Activated CD8-positive, alpha-beta T cell treated with anti-CD3 and anti-CD28 coated beads, Interleukin-2, amount 10 ng/mL, durations not matched to agents 7 days and 5 days (primary cell): ENCODE measurements at regions not wholly inside any gene's neighbourhood (a gene's known extent, or its start where the extent isn't known, plus 50 kb on each side); places are given as distances from the start of the nearest gene placed in this dataset.
"Not testable (repeated sequence)": the region's sequence is repeated elsewhere in the genome, so short reads cannot be mapped to it uniquely, and the experiment has no call there.

ENCODE experiments used
- ATAC-seq: fragments of 150-1000 bp; cut with Tn5 transposase; one replicate; pipeline ENCODE4 v1.10.0; 2021; ENCODE audit warnings: moderate library complexity
- CTCF ChIA-PET: fragments of 350-600 bp; sonication (Branson Sonifier 250); formaldehyde crosslinking; loops from one replicate; lab custom pipeline; 2021; ENCODE audit warnings: antibody characterized with exemption; lab: Charles Lee
- POLR2A ChIA-PET: fragments of 350-600 bp; sonication (Branson Sonifier 250); formaldehyde crosslinking; loops from one replicate; lab custom pipeline; 2021; ENCODE audit warnings: antibody characterized with exemption; lab: Charles Lee
- DNase-seq: peaks from one replicate; pipeline ENCODE4 v3.0.0-alpha.2; 2020
- H3K27ac Mint-ChIP-seq: one replicate; pipeline ENCODE4 v1.8.0; 2021; ENCODE audit warnings: mild to moderate bottlenecking, mixed read lengths
- H3K27me3 Mint-ChIP-seq: one replicate; pipeline ENCODE4 v1.8.0; 2021; ENCODE audit warnings: low read depth, mixed read lengths
- H3K36me3 Mint-ChIP-seq: one replicate; pipeline ENCODE4 v1.8.0; 2021; ENCODE audit warnings: low read depth, mixed read lengths
- H3K4me1 Mint-ChIP-seq: one replicate; pipeline ENCODE4 v1.8.0; 2021; ENCODE audit warnings: low read depth, mixed read lengths
- H3K4me3 Mint-ChIP-seq: one replicate; pipeline ENCODE4 v1.8.0; 2021; ENCODE audit warnings: mild to moderate bottlenecking, mixed read lengths
- H3K9me3 Mint-ChIP-seq: one replicate; pipeline ENCODE4 v1.8.0; 2022; ENCODE audit warnings: mixed read lengths; ENCODE audit not compliant: insufficient read depth

DNA sequence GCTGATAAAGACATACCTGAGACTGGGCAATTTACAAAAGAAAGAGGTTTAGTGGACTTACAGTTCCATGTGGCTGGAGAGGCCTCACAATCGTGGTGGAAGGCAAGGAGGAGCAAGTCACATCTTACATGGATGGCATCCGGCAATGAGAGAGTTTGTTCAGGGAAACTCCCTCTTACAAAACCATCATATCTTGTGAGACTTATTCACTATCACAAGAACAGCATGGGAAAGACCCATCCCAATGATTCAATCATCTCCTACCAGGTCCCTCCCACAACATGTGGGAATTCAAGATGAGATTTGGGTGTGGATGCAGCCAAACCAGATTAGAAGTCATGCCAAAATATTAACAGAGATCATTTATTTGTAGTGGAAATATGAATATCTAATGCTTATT, 388.4 kb downstream of the MDFIC start:
- H3K4me1 Mint-ChIP-seq, H3K27me3 Mint-ChIP-seq, H3K9me3 Mint-ChIP-seq, DNase-seq, CTCF ChIA-PET, POLR2A ChIA-PET, ATAC-seq, H3K4me3 Mint-ChIP-seq, H3K36me3 Mint-ChIP-seq, H3K27ac Mint-ChIP-seq: not testable (repeated sequence)

DNA sequence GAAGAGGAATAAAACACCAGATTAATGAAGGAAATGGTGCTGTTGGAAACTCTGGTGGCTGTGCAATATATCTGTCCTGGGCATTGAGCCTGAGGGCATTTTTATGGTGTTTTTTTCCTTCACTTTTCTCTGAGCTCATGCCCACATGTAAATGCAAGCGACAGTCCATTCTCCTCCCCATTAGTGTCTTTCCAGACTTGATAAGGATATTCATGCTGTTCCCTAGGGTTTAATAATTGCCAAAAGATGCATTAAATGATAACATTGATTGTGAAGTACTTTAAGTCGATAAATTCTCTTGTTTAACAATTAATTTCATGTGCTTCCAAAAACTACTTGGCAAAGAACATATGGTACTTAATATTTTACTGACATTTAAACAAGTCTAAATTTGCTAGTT, 384.7 kb downstream of the MDFIC start:
- POLR2A ChIA-PET: no interaction called here

DNA sequence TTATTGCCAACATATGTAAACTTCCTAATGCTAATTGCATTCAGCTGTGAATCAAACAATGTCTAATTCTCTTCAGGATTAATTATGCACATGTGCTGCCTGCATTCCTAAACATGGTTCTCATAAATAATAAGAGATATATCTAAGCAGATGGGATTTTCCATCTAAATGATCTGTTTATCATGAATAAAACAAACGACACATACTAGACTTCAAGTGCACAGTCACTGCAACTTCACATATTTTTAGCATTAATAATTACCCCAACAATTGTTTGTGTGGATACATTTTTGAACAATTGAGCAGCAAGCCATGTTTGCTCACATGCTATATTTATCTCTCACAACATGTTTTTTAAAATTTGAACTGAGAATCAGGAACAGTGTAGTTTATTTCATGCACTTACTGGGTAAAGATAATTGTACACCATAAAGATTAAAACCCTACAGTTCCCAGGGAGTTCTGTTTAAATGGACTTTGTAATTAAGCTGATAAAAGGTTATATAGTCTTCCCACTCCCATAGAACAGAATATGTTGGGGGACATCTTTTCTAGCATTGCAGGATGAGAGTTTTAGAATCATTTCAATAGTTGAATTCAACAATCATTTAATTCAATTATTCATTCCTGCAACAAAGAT, 378.5 kb downstream of the MDFIC start:
- Mint-ChIP-seq H3K4me1 (no peaks in the 10 kb centered on the region), H3K4me3 (no peak overlapping the region), H3K27me3 (no peaks in the 10 kb centered on the region), H3K36me3 (no peaks in the 10 kb centered on the region), H3K27ac (no peak overlapping the region), H3K9me3 (no peaks in the 10 kb centered on the region)
- ATAC-seq (no peak), DNase-seq (no peak)
- POLR2A ChIA-PET: no interaction called here
- CTCF ChIA-PET: no interaction called here

More for the DNA sequence above, 384.7 kb downstream of the MDFIC start:
- no peak overlapping the region for H3K4me3 Mint-ChIP-seq
- H3K36me3 Mint-ChIP-seq: no peaks in the 10 kb centered on the region
- ATAC-seq (no peak), DNase-seq (no peak)
- no peaks in the 10 kb centered on the region for H3K4me1 Mint-ChIP-seq
- no peaks in the 10 kb centered on the region for H3K9me3 Mint-ChIP-seq
- no peak overlapping the region for H3K27ac Mint-ChIP-seq
- no peaks in the 10 kb centered on the region for H3K27me3 Mint-ChIP-seq
- CTCF ChIA-PET: no interaction called here

DNA sequence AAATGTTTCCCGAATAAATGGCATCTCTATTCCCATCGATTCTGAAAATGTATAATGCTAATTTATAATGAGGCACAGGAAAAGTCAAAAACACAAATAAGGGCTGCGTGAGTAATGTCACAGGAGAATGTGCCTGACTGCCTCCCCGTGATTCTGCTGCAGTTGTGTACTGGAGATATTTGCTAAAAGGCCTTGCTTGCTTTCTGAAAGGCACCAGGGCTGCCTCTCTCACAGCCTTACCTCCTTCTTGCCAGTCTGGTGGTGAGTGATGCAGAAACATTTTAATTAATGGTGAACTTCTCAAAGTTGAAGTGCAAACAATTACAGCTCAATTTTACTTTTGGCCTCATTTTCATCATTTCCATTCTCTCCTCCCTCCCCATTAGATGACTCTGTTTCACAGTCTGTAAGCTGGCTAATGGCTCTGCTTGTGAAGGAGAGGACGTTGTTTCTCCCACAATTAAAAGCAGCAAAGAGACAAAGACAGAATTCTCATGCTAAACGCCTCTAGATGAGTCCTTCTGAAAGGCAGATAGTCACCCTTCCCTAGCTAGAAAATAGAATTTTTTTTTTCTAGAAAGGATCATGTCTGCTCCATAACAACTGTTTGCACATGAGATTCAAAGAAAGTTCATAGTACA, 377.6 kb downstream of the MDFIC start:
- ChIA-PET CTCF (no interaction called here), POLR2A (no interaction called here)
- Mint-ChIP-seq H3K9me3 (no peaks in the 10 kb centered on the region), H3K4me1 (no peaks in the 10 kb centered on the region), H3K4me3 (no peak overlapping the region), H3K27me3 (no peaks in the 10 kb centered on the region), H3K36me3 (no peaks in the 10 kb centered on the region), H3K27ac (no peak overlapping the region)
- ATAC-seq (no peak), DNase-seq (no peak)

DNA sequence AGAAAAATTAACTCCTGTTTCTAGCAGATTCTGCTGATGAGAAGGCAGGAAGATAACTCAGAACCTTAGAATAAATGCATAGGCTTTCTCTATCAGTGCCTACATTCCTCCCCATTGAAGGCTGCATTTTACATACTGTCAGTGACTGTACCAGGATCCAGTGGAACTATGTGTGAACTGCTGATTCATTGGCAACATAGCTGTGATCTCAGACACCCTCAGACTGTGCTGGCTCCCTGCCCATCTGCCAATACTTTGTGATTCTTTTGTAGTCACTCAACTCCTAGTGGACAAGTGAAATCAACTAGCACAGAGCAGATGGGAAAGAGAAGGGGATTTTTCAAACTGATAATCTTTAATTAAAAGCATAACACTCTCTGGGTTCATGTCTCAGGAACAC, 375.8 kb downstream of the MDFIC start:
- no peaks in the 10 kb centered on the region for H3K36me3 Mint-ChIP-seq
- ATAC-seq: no peak
- no peaks in the 10 kb centered on the region for H3K27me3 Mint-ChIP-seq
- H3K4me1 Mint-ChIP-seq: no peaks in the 10 kb centered on the region
- CTCF ChIA-PET: no interaction called here
- H3K4me3 Mint-ChIP-seq: no peak overlapping the region
- no peaks in the 10 kb centered on the region for H3K9me3 Mint-ChIP-seq
- POLR2A ChIA-PET: no interaction called here
- no peak for DNase-seq
- no peak overlapping the region for H3K27ac Mint-ChIP-seq

DNA sequence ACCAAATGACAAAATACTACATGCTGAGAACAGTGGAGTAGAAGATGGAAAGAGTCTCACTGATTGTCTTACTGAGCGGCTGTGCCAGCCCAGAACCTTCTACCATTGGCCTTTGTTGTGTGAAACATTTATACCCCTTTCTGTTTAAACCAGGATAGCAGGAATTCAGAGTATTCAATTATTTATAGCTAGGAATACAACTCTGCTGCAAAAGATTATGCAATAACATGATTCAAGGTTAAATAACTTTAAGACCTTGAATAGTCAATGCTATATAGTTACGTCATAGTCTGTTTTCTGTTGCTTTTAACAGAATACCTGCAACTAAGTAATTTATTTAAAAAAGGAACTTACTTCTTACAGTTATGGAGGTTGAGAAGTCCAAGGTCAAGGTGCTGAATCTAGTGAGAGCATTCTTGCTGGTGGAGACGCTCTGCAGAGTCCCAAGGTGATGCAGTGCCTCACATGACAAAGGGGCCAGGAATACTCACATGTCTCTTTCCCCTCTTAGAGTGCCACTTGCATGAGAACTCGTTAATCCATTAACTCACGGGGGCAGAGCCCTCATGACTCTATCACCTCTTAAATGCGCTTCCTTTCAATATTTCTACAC, 371.8 kb downstream of the MDFIC start:
- Mint-ChIP-seq H3K27me3 (peaks cover 2% of the 10 kb centered on the region), H3K4me3 (no peak overlapping the region), H3K9me3 (no peaks in the 10 kb centered on the region), H3K4me1 (no peaks in the 10 kb centered on the region), H3K36me3 (no peaks in the 10 kb centered on the region), H3K27ac (no peak overlapping the region)
- ChIA-PET CTCF (no interaction called here), POLR2A (no interaction called here)
- DNase-seq: no peak
- ATAC-seq: no peak

DNA sequence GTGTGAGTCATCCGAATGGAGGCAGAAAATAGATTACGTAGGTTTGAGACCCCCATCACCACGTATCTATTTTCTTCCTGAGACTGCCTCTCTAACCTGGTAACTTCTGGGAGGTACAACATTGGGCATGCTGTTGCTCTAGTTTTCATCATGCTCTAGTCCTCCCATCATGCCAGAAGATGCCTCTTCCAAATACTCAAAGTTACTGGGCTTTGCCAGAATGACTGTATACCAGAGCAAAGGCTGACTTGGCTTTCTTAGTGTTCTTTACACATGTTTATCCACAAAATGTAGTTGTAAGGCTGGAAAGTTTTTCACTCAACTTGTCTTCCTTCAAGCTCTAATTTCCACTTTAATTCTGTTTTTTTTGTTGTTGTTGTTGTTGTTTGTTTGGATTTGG, 370.5 kb downstream of the MDFIC start:
- ATAC-seq (no peak), DNase-seq (no peak)
- Mint-ChIP-seq H3K4me3 (no peak overlapping the region), H3K4me1 (no peaks in the 10 kb centered on the region), H3K36me3 (no peaks in the 10 kb centered on the region), H3K27me3 (peaks cover 2% of the 10 kb centered on the region), H3K9me3 (no peaks in the 10 kb centered on the region), H3K27ac (no peak overlapping the region)
- POLR2A ChIA-PET: no interaction called here
- CTCF ChIA-PET: no interaction called here

DNA sequence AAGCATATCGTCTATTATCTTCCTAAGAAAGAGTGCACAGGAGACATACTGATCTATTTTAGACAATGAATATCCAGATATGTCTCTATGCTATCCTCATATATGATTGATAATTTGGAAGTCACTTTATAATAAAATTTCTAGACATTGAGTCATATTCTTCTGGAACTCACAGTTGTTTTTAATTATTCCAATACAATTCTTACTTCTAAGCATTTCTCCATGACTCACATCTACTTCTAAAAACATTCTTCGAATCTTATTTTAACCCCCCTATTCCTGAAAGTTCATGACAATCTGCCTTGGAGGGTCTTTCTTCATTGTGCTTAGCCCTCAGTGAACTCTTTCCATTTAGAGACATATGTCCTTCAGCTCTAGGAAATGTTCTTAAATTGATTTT, 368.1 kb downstream of the MDFIC start:
- POLR2A ChIA-PET: no interaction called here
- no peak overlapping the region for H3K27ac Mint-ChIP-seq

DNA sequence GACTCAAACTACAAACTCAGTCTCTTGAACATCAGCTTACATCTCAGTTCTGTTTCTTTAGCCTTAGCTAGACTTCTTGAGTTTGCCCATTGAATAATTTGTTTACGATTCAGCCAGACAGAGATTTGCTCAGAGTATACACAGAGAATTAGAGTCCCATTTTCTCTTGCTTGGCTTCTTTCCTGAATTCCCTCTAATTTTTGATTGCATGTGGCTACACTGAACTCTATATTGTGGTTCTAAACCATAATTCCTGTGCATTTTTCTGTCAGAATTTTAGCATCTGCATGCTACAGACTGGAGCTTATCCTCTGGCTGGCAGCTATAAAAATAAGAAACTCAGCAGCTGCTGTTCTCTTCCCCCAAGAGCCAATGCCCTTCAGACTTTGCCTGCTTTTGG, 354.9 kb downstream of the MDFIC start:
- Mint-ChIP-seq H3K27ac (no peak overlapping the region), H3K4me3 (no peak overlapping the region), H3K27me3 (peaks cover 2% of the 10 kb centered on the region), H3K36me3 (no peaks in the 10 kb centered on the region), H3K4me1 (no peaks in the 10 kb centered on the region), H3K9me3 (no peaks in the 10 kb centered on the region)
- no peak for DNase-seq
- ChIA-PET POLR2A (no interaction called here), CTCF (no interaction called here)
- ATAC-seq: no peak

More for the DNA sequence above, 368.1 kb downstream of the MDFIC start:
- Mint-ChIP-seq H3K4me3 (no peak overlapping the region), H3K4me1 (no peaks in the 10 kb centered on the region), H3K9me3 (no peaks in the 10 kb centered on the region), H3K27me3 (peaks cover 7% of the 10 kb centered on the region), H3K36me3 (no peaks in the 10 kb centered on the region)
- no peak for DNase-seq
- CTCF ChIA-PET: no interaction called here
- no peak for ATAC-seq

DNA sequence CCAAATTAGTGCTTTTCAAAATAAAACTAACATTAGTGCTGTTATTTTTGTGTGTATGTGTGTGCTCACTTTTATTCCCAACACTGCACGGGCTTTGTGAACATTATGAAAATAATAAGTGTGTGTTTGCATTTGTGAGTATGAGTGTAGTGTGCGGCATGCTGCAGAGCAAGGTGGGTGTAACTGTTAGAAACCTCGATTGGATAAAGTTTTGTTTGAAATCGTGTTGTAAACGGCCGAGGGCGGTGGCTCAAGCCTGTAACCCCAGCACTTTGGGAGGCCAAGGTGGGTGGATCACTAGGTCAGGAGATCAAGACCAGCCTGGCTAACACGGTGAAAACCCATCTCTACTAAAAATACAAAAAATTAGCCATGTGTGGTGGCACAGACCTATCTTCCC, 352.0 kb downstream of the MDFIC start:
- DNase-seq, POLR2A ChIA-PET, H3K4me3 Mint-ChIP-seq, H3K4me1 Mint-ChIP-seq, CTCF ChIA-PET, ATAC-seq, H3K27ac Mint-ChIP-seq, H3K36me3 Mint-ChIP-seq, H3K27me3 Mint-ChIP-seq, H3K9me3 Mint-ChIP-seq: not testable (repeated sequence)

DNA sequence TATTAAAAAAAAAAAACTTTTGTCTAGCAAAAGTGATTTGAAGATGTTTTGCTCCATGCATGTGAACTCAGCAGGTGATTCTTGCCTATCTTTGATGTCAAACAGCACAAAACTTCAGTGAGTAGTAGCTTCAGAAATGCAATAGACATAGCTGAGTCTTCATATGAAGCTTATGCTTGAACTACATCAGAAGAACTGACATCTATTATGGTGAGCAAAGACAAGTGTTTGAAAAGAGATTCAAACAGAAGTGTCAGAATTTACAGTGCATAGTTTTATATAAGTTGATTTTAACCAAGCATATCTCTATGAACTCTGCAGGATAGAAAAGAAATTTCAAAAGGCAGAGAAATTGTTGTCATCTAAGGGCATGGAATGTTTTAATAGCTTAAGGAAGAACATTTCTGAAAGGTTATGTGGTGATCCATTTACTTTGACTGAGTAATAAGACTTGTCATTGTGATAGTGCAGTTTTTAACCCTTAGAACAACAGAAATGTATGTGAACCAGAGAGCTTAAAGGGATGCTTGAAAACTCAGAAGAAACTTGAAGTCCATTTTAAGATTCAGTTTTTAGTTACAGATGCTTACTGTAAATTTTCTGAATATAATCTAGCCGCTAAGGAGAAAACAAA, 351.4 kb downstream of the MDFIC start:
- Mint-ChIP-seq H3K9me3 (no peaks in the 10 kb centered on the region), H3K4me3 (no peak overlapping the region), H3K27me3 (peaks cover 2% of the 10 kb centered on the region), H3K27ac (no peak overlapping the region), H3K36me3 (no peaks in the 10 kb centered on the region), H3K4me1 (no peaks in the 10 kb centered on the region)
- no peak for ATAC-seq
- ChIA-PET CTCF (interaction anchor here (0.7 kb wide), 1 partner anchor 11 kb away, joined by 3 read pairs; no protein-coding TSS in a partner anchor), POLR2A (no interaction called here)
- no peak for DNase-seq
